A549 (cell line): ENCODE measurements at regions not wholly inside any gene's neighbourhood (a gene's known extent, or its start where the extent isn't known, plus 50 kb on each side); places are given as distances from the start of the nearest gene placed in this dataset.
A peak's percentile ranks its signal among the peaks of the same experiment; 100 is the strongest.

Experiments
- TF ChIP-seq, protein P1 (sequence below): fragments of >200 bp; sonication (Bioruptor Twin); formaldehyde crosslinking; IDR thresholded peaks from 3 replicates; pipeline ENCODE4 v1.6.1; 2016
- TF ChIP-seq, protein P2 (sequence below): fragments of >200 bp; sonication (Bioruptor Twin); formaldehyde crosslinking; IDR thresholded peaks from 3 replicates; pipeline ENCODE4 v1.5.1; 2016

DNA sequence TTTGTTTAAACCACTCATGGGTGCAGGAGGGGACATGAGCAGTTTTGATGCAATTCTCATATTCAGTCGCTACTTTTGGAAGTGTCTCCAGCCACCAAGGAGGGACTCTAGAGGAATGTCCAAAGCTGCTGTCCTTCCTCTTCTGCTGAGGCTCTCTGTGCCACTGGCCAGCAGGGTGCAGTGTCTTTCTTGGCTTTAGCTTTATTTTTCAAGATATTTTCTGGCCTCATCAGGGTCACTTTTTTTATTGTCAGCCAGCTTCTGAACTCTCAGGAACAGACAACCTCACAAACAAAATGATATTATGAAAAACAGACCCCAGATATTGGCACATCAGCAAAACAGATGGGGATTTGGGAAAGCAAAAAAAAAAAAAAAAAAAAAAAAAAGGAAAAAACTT lies 289.3 kb upstream of the ZSWIM2 start:
- TF ChIP-seq, protein P1, sequence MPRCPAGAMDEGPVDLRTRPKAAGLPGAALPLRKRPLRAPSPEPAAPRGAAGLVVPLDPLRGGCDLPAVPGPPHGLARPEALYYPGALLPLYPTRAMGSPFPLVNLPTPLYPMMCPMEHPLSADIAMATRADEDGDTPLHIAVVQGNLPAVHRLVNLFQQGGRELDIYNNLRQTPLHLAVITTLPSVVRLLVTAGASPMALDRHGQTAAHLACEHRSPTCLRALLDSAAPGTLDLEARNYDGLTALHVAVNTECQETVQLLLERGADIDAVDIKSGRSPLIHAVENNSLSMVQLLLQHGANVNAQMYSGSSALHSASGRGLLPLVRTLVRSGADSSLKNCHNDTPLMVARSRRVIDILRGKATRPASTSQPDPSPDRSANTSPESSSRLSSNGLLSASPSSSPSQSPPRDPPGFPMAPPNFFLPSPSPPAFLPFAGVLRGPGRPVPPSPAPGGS = no peak
- TF ChIP-seq, protein P2, sequence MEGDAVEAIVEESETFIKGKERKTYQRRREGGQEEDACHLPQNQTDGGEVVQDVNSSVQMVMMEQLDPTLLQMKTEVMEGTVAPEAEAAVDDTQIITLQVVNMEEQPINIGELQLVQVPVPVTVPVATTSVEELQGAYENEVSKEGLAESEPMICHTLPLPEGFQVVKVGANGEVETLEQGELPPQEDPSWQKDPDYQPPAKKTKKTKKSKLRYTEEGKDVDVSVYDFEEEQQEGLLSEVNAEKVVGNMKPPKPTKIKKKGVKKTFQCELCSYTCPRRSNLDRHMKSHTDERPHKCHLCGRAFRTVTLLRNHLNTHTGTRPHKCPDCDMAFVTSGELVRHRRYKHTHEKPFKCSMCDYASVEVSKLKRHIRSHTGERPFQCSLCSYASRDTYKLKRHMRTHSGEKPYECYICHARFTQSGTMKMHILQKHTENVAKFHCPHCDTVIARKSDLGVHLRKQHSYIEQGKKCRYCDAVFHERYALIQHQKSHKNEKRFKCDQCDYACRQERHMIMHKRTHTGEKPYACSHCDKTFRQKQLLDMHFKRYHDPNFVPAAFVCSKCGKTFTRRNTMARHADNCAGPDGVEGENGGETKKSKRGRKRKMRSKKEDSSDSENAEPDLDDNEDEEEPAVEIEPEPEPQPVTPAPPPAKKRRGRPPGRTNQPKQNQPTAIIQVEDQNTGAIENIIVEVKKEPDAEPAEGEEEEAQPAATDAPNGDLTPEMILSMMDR = peak; percentile 36; the same call in 2 of the 3 replicates
